SKM-1 treated with dmso at 0.1 percent for 144 hours (cell line): ENCODE measurements at regions not wholly inside any gene's neighbourhood (a gene's known extent, or its start where the extent isn't known, plus 50 kb on each side); places are given as distances from the start of the nearest gene placed in this dataset.

ENCODE experiments used
- DNase-seq: peaks from one replicate; lab custom pipeline; 2025; ENCODE audit not compliant: unreplicated experiment; lab: John Stamatoyannopoulos, UW

DNA sequence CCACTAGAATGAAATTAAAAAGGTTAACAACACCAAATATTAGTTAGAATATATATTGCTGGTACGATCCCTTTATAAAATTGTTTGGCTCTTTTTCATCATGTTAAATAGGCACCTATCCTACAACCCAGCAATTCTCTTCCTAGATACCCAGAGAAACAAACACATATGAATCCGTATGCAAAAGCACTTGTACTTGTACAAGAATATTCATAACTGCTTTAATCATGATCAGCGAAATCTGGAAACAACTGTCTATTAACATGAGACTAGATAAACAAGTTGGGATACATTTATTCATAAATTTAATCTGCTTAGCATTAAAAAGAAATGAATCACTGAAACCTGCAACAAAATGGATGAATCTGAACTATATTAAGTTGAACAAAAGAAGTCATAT, 113.7 kb upstream of the MAP1B start:
- no peak for DNase-seq

GRCh38 chr5:71996789-71997188, 110.5 kb upstream of the MAP1B start:
- DNase-seq = no peak

DNA sequence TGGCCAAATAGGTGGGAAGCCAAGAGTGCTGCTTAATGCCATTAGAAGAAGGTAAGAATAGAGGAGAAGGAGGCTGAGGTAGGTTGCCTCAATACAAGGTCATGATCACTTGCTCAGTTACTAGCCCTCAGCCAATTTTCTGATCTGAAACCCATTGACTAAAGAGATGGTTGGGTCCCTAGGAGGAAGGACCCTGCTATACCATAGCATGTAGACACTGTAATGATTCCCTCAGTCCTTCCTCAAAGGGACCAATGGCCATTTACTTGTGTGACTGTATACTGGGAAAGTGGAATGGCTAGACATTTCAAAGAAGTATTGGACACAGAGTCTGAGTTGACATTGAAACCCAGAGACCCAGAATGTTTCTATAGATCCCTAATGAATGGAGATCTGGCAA, 108.5 kb upstream of the MAP1B start:
- no peak for DNase-seq

DNA sequence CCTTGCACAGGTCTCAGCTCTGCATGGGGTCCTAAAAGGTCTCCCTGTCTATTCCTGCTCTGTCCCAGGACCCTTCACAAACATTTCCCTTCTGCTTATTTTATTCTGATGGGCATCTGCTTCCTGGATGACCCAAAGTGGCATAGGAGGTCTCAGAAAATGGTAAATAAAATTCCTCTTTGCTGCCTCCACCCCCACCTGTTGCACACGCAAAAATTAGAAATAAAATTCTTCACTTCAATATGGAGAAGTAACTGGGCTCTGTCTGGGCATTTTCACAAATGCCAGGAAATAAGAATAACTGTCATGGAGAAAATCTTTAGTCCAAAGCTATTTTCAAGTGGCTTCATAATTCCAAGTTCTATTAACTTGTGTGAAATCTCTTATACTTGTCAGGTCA, 106.6 kb upstream of the MAP1B start:
- DNase-seq = no peak

GRCh38 chr5:72005671-72006070, 101.6 kb upstream of the MAP1B start:
- no peak for DNase-seq

GRCh38 chr5:72006361-72006760, 100.9 kb upstream of the MAP1B start:
- DNase-seq = no peak

DNA sequence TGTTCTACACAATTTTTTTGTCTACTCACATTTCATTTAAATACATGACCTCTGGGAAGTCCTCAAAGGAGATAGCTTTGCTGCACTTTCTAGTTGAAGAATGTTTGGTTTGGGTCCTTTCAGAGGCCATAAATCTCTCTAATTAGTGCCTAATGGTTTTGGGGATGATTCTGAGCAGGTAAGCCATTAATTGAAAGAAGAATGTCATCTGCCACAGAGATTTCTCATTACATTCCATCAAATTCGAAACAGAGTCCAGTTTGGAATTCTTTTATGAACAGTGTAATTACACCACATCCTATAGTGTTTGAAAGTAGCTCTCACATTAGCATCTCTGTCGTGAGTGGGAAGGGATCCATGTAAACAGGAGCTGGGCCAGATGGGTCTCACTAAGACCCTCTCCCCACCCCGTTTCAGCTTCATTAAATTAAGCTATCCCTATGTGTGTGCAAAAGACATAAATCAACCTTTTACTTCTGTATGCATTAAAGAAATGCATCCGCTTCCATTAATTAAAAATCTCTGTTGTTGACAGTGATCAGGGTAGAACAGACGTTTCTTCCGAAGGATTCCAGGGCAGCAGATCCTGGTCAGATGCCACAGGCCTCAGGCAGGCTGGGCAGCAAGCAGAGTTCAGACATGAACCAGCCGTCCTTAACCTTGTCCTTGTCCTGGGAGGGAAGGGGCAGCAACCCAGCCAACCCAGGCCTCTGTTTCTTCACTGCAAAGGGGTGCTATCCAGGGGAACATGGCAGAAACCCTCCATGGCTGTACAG, 99.8 kb upstream of the MAP1B start:
- no peak for DNase-seq

GRCh38 chr5:72009280-72009679, 98.0 kb upstream of the MAP1B start:
- DNase-seq = no peak

DNA sequence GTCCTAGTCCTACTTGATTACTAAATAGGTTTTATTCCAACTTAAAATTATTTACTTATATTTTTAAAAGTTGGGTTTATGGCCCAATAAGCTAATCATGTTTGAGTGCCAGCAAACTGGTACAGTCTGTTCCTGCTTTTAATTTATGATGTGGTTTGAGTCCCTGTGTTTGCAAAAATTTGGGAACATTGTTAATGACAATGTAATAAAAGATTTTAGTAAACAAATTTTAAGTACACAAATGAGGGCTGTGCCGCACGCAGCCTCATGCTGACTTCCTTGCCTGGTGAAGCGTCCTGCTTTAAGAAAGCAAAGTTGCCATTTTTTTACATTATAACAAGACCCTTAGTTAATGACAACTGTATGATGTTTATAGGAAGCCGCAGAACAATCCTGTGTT, 96.8 kb upstream of the MAP1B start:
- DNase-seq = no peak

- no peak for DNase-seq
Observed at GRCh38 chr5:72012906-72013305, 94.4 kb upstream of the MAP1B start.

DNA sequence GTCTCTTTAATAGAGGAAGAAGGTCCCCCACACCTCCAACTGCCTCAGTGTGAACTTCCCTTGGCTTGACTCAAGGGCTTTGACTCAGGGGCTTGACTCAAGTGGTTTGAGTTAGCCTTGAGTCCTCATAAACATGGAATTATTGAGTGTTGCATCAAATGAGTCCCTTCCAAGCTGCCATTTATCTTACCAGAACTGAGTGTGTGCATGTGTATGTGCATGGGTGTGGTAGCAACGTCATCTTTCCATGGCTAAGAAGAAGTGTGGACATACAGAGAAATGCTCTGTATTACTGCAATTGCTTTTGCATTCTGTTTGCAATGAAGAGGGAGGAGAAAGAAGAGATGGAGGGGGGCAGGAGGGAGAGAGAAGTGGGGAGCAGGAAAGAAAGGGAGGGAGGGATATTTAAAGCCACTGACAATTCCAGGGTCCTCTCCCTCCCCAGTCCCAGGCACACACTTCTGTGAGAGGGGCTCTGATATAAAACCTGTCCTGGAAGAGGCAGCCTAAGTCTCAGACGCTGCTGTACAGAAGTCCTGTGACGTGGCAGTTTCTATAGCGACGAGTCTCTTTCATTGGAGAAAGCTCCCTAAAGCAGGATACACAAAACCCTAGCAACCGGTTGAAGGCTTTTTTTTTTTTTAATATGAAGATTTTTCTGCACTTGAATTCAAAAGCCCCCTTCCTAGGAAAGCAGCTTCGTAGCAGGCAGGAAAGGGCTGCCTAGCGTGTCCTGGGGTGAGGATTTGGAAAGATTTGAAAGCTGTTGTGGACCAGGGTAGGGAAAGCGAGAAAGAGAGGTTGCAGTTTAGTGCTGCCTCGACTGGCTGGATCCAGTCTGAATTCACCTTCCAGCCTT, 93.3 kb upstream of the MAP1B start:
- no peak for DNase-seq

DNA sequence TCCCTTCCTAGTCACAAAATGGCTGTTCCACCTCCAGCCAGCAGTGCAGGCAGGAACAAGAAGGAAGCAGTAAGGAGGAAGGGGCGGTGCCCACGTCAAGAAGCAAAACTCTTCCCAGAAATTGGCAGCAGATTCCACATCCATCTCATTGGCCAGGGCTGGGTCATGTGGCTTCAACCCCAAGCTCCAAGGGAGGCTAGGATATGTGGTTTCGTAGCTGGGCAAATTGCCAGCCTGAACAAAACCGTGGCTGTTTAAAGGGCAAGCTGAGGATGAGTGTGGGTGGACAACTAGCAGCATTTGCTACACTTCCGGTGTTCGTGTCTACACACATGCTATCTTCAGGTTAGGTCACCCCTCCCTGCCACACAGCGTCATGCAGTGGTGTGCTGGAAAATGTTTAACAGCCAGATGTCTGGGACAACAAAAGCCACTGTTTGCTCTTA, 92.1 kb upstream of the MAP1B start:
- no peak for DNase-seq

GRCh38 chr5:72018143-72018803, 89.0 kb upstream of the MAP1B start:
- peak; percentile 31 for DNase-seq

GRCh38 chr5:72020161-72020983, 86.9 kb upstream of the MAP1B start:
- DNase-seq = no peak

GRCh38 chr5:72021651-72022357, 85.5 kb upstream of the MAP1B start:
- no peak for DNase-seq

DNA sequence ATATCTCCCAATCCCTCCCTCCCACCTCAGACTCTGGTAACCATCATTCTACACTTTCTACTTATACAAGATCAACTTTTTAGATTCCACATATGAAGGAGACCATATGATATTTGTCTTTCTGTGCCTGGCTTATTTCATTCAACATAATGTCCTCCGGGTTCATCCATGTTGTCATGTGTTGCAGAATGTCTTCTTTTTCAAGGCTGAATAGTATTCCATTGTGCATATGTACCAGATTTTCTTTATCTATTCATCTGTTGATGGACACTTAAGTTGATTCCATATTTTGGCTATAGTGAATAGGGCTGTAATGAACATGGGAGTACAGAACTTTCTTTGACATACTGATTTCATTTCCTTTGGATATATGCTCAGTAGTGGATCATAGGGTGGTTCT, 78.9 kb upstream of the MAP1B start:
- no peak for DNase-seq

GRCh38 chr5:72030237-72030636, 77.0 kb upstream of the MAP1B start:
- DNase-seq = no peak

DNA sequence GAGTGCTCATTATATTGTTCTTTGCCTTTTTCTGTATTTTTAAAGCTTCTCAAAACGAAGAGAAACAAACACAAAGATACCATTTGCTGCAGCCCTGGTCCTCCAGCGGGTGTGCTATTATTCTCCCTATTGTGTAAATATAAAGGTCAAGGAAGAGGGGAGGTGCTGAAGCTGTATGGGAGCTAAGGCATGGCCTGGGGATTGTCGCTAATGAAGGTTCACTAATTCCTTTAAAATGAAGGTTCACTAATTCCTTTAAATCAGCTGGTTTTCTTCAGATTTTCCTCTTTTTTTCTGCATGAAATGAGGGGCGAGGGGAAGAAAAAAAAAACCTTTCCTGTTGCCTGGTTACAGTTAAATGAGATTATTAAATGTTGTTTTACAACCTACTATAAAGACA, 74.5 kb upstream of the MAP1B start:
- no peak for DNase-seq

- no peak for DNase-seq
Observed at GRCh38 chr5:72034770-72035169, 72.5 kb upstream of the MAP1B start.

- DNase-seq = no peak
Observed at GRCh38 chr5:72035831-72036230, 71.4 kb upstream of the MAP1B start.
